ENCODE measurements at regions not wholly inside any gene's neighbourhood (a gene's known extent, or its start where the extent isn't known, plus 50 kb on each side); places are given as distances from the start of the nearest gene placed in this dataset.

DNA sequence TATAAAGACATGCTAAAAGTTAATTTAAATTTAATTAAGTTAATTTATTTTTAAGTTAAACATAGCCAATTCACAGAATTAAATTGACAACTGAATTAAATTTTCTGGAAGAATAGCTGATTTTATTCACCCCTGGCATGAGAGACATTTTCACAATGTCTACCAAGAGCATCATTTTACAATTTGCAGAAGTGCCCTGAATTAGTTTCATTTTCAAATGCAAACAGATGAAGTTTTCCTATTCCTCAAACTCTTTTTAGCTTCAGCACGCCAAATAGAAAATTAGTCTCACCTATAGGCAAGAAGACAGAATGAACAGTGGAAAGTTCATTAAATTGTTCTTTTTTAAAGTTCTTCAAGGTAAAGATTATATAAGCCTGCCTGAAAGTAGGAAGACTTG, 259.3 kb downstream of the ZBBX start:
- TF ChIP-seq POLR2A (conservative IDR thresholded peaks at IDR 0.05) (no peak), ZKSCAN8 (CRISPR knock-in tag; IDR thresholded peaks at IDR 0.05) (no peak), FOSL1 (tag; conservative IDR thresholded peaks at IDR 0.05) (no peak), JUN (IDR thresholded peaks at IDR 0.05; ENCODE audit: borderline replicate concordance, low read depth, low read length) (no peak), JUN (CRISPR knock-in tag; IDR thresholded peaks at IDR 0.05; ENCODE audit: borderline replicate concordance) (no peak), ASH1L (IDR thresholded peaks at IDR 0.05; ENCODE audit: borderline replicate concordance, low read depth, partially characterized antibody) (no peak), ZNF76 (CRISPR knock-in tag; IDR thresholded peaks at IDR 0.05; ENCODE audit: borderline replicate concordance) (no peak), TBP (optimal IDR thresholded peaks at IDR 0.05; ENCODE audit: low read depth, low read length) (no peak), RBBP5 (IDR thresholded peaks at IDR 0.05; ENCODE audit: borderline replicate concordance, insufficient read depth, low read length, poor library complexity, severe bottlenecking) (no peak), ZBTB8A (IDR thresholded peaks at IDR 0.05; ENCODE audit: partially characterized antibody) (no peak)
- TF ChIP-seq, protein P1, sequence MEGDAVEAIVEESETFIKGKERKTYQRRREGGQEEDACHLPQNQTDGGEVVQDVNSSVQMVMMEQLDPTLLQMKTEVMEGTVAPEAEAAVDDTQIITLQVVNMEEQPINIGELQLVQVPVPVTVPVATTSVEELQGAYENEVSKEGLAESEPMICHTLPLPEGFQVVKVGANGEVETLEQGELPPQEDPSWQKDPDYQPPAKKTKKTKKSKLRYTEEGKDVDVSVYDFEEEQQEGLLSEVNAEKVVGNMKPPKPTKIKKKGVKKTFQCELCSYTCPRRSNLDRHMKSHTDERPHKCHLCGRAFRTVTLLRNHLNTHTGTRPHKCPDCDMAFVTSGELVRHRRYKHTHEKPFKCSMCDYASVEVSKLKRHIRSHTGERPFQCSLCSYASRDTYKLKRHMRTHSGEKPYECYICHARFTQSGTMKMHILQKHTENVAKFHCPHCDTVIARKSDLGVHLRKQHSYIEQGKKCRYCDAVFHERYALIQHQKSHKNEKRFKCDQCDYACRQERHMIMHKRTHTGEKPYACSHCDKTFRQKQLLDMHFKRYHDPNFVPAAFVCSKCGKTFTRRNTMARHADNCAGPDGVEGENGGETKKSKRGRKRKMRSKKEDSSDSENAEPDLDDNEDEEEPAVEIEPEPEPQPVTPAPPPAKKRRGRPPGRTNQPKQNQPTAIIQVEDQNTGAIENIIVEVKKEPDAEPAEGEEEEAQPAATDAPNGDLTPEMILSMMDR (IDR thresholded peaks at IDR 0.05 in 2 of 3, conservative IDR thresholded peaks at IDR 0.05 in 1 of 3; ENCODE audit: insufficient read depth in 2 of 3, low read depth in 1 of 3, low read length in 3 of 3): no peak
- TF ChIP-seq, protein P2, sequence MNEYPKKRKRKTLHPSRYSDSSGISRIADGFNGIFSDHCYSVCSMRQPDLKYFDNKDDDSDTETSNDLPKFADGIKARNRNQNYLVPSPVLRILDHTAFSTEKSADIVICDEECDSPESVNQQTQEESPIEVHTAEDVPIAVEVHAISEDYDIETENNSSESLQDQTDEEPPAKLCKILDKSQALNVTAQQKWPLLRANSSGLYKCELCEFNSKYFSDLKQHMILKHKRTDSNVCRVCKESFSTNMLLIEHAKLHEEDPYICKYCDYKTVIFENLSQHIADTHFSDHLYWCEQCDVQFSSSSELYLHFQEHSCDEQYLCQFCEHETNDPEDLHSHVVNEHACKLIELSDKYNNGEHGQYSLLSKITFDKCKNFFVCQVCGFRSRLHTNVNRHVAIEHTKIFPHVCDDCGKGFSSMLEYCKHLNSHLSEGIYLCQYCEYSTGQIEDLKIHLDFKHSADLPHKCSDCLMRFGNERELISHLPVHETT (CRISPR knock-in tag; conservative IDR thresholded peaks at IDR 0.05 in 1 of 2, IDR thresholded peaks at IDR 0.05 in 1 of 2): no peak
- TF ChIP-seq, protein P3, sequence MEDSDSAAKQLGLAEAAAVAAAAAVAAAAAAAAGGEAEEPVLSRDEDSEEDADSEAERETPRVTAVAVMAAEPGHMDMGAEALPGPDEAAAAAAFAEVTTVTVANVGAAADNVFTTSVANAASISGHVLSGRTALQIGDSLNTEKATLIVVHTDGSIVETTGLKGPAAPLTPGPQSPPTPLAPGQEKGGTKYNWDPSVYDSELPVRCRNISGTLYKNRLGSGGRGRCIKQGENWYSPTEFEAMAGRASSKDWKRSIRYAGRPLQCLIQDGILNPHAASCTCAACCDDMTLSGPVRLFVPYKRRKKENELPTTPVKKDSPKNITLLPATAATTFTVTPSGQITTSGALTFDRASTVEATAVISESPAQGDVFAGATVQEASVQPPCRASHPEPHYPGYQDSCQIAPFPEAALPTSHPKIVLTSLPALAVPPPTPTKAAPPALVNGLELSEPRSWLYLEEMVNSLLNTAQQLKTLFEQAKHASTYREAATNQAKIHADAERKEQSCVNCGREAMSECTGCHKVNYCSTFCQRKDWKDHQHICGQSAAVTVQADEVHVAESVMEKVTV (CRISPR knock-in tag; IDR thresholded peaks at IDR 0.05): no peak

Data from K562 (cell line).